ENCODE measurements at regions not wholly inside any gene's neighbourhood (a gene's known extent, or its start where the extent isn't known, plus 50 kb on each side); places are given as distances from the start of the nearest gene placed in this dataset.

GRCh38 chr6:23712756-23713155 lies 413.3 kb upstream of the NRSN1 start:
- H3K9me3 ChIP-seq, result no peaks in the 10 kb centered on the region
- no peaks in the 10 kb centered on the region for H3K36me3 ChIP-seq
- intact Hi-C loops (cut with DNase I), result no loop called here
- H3K27me3 ChIP-seq, result no peaks in the 10 kb centered on the region
- DNase-seq (ENCODE audit: low spot score in 2 of 2), result no peak
- no peak overlapping the region for H3K27ac ChIP-seq
- TF ChIP-seq CTCF (IDR thresholded peaks at IDR 0.05), result no peak
- no peak overlapping the region for H3K4me3 ChIP-seq
- H3K4me1 ChIP-seq, result no peaks in the 10 kb centered on the region

GRCh38 chr6:23713211-23713610 lies 412.8 kb upstream of the NRSN1 start:
- no peaks in the 10 kb centered on the region for H3K27me3 ChIP-seq
- intact Hi-C loops (cut with DNase I), result no loop called here
- no peaks in the 10 kb centered on the region for H3K9me3 ChIP-seq
- TF ChIP-seq CTCF (IDR thresholded peaks at IDR 0.05), result no peak
- no peaks in the 10 kb centered on the region for H3K36me3 ChIP-seq
- H3K27ac ChIP-seq, result no peak overlapping the region
- no peak for DNase-seq (ENCODE audit: low spot score in 2 of 2)
- no peaks in the 10 kb centered on the region for H3K4me1 ChIP-seq
- no peak overlapping the region for H3K4me3 ChIP-seq

- intact Hi-C loops (cut with DNase I), result no loop called here
- Histone ChIP-seq H3K4me3 (no peak overlapping the region), H3K27ac (no peak overlapping the region), H3K9me3 (no peaks in the 10 kb centered on the region), H3K36me3 (no peaks in the 10 kb centered on the region), H3K4me1 (no peaks in the 10 kb centered on the region), H3K27me3 (no peaks in the 10 kb centered on the region)
- no peak for TF ChIP-seq CTCF (IDR thresholded peaks at IDR 0.05)
- no peak for DNase-seq (ENCODE audit: low spot score in 2 of 2)
Measured at GRCh38 chr6:23728707-23729106, 397.3 kb upstream of the NRSN1 start.

DNA sequence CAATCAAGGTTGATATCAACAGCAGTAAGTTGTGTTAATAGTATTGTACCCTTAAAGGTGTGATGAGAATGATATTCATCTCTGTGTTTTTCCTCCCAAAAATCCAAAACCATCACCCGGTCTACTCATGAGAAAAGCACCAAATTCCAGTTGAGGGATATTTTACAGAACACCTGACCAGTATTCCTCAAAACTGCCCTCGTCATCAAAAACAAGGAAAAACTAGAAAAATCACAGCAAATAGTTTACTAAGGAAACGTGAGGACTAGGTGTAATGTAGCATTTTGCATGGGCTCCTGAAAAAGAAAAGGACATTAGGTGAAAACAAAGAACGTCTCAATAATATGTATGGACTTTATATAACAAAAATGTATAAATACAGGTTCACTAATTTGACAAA lies 394.4 kb upstream of the NRSN1 start:
- Histone ChIP-seq H3K36me3 (no peaks in the 10 kb centered on the region), H3K27ac (no peak overlapping the region), H3K9me3 (no peaks in the 10 kb centered on the region), H3K27me3 (no peaks in the 10 kb centered on the region), H3K4me3 (no peak overlapping the region), H3K4me1 (no peaks in the 10 kb centered on the region)
- TF ChIP-seq CTCF (IDR thresholded peaks at IDR 0.05), result no peak
- intact Hi-C loops (cut with DNase I), result no loop called here
- DNase-seq (ENCODE audit: low spot score in 2 of 2), result no peak

- no peaks in the 10 kb centered on the region for H3K9me3 ChIP-seq
- no peak for DNase-seq (ENCODE audit: low spot score in 2 of 2)
- TF ChIP-seq CTCF (IDR thresholded peaks at IDR 0.05), result no peak
- H3K27me3 ChIP-seq, result no peaks in the 10 kb centered on the region
- no peaks in the 10 kb centered on the region for H3K4me1 ChIP-seq
- no peaks in the 10 kb centered on the region for H3K36me3 ChIP-seq
- intact Hi-C loops (cut with DNase I), result no loop called here
- H3K4me3 ChIP-seq, result no peak overlapping the region
- no peak overlapping the region for H3K27ac ChIP-seq
Measured at GRCh38 chr6:23732521-23732920, 393.5 kb upstream of the NRSN1 start.

- Histone ChIP-seq H3K27ac (no peak overlapping the region), H3K4me3 (no peak overlapping the region), H3K27me3 (no peaks in the 10 kb centered on the region), H3K4me1 (no peaks in the 10 kb centered on the region), H3K9me3 (no peaks in the 10 kb centered on the region), H3K36me3 (no peaks in the 10 kb centered on the region)
- no peak for DNase-seq (ENCODE audit: low spot score in 2 of 2)
- TF ChIP-seq CTCF (IDR thresholded peaks at IDR 0.05), result no peak
- intact Hi-C loops (cut with DNase I), result no loop called here
Measured at GRCh38 chr6:23735151-23735550, 390.9 kb upstream of the NRSN1 start.
